ENCODE measurements at regions not wholly inside any gene's neighbourhood (a gene's known extent, or its start where the extent isn't known, plus 50 kb on each side); places are given as distances from the start of the nearest gene placed in this dataset.

DNA sequence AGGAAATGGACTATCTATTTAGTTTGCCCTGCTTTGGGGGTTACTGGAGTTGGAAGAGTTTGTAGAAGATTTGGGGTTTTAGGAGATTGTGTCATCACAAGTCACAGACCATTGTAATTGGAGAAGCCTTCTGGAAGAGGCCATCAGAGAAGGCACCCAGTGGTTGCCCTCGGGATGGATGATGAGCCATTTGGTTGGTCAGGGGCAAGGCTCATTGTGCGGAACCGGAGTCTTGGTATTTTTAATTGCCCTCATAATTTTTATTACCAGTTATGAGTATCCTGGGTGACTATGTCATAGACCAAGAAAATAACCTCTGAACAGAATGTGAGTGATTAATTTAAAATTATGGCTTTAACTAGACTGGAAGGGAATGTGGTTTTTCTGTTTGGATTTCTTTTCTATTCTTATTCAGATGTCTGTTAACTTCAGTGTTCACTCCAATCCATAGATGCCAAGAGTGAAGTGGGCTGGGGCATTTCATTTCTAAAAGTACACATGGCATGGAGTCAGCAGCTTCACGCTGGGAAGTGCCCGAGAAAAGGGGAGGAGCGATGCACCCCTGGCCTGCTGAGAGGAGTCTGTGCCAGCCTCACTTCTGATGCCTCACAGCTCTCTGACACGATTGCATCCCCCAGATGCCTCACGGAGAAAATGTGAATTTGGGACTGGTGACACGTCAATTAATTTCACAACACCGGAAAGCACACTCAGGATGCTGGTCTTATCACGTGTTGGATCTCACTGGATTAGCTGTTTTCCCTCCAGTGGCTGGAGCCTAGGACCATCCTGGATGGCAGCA lies 225.6 kb upstream of the IGFBP3 start:
- DNase-seq: no peak

DNA sequence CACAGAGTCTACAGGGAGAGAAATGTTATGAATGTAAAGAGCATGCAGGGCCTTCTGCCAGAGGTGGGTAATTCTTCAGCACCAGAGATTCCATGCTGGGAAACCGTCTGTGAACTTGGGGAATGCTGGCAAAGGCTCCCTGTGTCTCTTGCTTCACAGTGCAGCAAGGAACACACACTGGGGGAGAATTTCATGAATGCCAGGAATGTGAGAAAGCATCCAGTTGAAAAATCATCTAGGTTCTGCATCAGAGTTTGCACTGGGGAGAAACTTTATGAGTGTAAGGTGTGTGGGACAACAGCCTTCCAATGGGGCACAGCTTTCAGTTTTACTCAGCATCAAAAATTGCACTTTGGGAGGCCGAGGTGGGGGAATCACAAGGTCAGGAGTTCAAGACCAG lies 224.3 kb upstream of the IGFBP3 start:
- no peak for DNase-seq

- no peak for DNase-seq
These were observed 223.2 kb upstream of the IGFBP3 start for GRCh38 chr7:46143949-46144917.

GRCh38 chr7:46143421-46143820 lies 222.3 kb upstream of the IGFBP3 start:
- no peak for DNase-seq

- no peak for DNase-seq
These were observed 218.0 kb upstream of the IGFBP3 start for GRCh38 chr7:46139079-46139478.

DNA sequence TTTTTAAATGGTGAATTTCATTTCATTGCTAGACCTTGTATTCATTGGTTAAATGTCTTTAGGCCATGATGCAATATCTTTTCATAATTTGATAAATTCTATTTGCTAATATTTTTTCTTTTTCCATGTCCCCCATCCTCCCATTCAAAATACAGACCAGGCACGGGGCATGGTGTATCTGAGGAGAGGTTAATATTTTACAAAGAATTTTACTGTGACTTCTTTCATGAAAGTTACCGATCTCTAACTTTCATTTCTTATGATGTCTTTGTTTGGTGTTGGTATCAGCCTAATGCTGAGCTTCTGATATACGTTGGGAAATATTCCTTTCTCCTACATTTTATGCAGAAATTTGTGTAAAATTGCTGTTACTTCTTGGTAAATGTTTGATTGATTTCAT lies 216.7 kb upstream of the IGFBP3 start:
- no peak for DNase-seq

DNA sequence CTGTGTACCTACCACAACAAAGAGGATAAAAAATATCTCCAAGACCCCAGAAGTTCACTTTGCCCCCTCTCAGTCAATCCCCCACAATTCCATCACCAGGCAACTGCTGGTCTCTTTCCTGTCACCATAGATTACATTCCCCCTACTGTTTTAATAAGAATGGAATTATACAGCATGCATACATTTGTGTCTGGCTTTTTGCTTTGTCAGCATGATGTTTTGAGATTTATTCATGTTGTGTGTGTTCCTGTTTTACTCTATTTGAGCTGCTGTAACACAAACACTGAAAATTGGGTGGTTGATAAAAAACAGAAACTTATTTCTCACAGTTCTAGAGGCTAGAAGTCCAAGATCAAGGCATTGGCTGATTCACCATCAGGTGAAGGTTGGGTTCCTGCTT lies 214.5 kb upstream of the IGFBP3 start:
- no peak for DNase-seq

GRCh38 chr7:46134795-46135194 lies 213.7 kb upstream of the IGFBP3 start:
- no peak for DNase-seq

DNA sequence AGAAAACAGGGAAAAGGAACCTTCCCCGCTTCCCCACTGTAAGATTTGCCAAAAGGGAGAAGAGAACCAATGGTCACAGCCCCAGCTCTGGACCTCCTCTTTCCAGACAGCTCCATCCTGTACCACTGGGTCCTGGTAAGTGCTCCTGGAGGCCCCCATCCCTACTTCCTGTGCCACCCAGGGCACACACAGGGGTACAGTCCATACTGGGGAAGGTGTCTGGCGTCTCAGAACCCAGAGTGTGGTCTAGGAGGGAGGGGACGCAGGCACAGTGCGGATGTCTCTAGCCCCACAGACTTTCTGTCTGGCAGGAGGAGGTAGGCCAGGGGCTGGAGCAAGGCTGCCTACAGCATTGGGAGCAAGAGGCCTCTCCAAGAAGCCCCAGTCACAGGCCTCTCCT lies 213.3 kb upstream of the IGFBP3 start:
- no peak for DNase-seq

GRCh38 chr7:46133751-46134150 lies 212.7 kb upstream of the IGFBP3 start:
- no peak for DNase-seq

- no peak for DNase-seq
These were observed 212.0 kb upstream of the IGFBP3 start for GRCh38 chr7:46133072-46133471.

GRCh38 chr7:46131916-46132795 lies 211.1 kb upstream of the IGFBP3 start:
- no peak for DNase-seq

DNA sequence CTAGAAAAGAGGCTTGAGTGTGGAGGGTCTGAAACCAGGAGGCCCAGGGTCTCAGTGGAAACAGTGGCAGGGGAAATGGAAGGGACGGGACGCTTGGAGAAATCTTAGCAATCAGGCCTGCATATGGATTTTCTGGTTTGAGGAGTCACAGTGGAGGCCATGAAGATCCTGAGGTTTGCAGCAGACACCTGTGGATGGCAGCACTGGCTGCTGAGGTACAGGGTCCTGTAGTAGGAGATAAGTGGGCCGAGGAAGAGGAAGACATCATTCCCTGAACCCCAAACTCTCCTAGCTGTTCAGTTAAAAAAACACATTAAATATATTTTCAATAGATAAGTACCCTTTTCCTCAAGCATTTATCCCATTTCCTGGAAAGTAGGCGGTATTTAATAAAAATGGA lies 208.8 kb upstream of the IGFBP3 start:
- DNase-seq: no peak

DNA sequence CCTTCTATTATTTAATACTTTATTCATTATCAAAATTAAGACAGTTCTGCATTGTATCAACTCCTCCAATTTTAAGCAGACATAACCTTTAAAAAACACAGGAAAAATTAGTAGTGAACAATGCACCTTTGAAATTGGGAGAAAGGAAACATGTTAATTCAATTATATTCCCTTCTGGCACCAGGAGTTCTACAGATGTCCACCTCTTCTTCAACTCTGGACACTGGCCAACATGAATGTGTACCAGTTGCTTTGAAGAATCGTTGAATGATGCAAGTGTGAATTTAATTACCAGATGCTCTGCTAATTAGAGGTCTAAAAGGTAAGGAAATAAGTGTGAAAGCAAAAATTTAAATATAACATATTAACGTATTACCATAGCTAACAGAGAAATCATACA lies 206.7 kb upstream of the IGFBP3 start:
- DNase-seq: no peak

DNA sequence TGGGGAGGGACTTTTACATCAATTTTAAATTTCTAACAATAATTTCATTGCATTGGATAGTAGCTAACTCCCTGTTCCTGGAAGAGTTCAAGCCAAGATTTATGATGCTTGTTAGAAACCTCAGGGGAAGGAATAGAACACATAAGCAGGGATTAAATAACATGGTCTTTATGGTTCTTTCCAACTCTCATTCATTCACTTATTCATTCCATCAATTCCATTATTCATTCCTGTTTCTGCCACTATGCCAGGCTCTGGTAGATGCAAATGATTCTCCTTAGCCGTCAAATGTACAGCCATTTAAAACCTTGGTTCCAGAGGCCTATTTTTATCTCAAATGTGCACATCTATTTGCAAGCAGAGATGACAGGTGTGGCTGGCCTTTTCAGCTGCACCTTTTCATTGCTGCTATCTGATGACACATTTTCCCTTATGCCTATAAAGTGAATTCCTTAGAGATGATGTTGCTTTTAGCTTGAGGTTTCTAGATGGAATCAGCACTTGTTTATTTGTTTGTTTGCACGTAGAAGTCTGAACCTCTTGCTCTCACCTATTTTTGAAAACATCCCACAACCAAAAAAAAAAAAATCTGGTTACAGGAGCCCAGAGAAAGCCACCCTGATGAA lies 205.7 kb upstream of the IGFBP3 start:
- DNase-seq: no peak

DNA sequence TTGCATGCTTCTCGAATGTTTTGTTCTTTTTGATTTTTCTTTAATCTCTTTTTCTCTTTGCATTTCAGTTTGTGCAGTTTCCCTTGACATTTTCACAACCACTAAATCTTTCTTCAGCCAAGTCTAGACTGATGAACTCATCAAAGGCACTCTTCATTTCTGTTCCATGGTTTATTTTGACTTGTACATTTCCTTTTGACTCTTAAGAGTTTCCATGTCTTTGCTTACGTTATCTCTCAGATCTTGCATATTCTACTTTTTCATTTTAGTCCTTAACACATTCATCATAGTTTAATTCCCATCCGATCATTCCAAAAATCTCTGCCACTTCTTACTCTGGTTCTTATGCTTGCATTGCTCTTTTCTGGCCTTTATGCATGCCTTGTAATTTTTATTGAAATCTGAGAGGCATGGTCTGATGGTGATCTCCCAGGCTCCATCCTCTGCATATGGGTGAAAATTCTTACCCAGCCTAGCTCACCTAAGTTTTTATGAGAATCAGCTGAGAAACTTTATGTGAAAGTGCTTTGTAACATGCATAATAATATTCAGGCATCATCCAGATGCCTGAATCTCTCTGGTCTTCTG lies 202.8 kb upstream of the IGFBP3 start:
- DNase-seq: no peak

GRCh38 chr7:46115410-46115809 lies 194.3 kb upstream of the IGFBP3 start:
- DNase-seq: no peak

DNA sequence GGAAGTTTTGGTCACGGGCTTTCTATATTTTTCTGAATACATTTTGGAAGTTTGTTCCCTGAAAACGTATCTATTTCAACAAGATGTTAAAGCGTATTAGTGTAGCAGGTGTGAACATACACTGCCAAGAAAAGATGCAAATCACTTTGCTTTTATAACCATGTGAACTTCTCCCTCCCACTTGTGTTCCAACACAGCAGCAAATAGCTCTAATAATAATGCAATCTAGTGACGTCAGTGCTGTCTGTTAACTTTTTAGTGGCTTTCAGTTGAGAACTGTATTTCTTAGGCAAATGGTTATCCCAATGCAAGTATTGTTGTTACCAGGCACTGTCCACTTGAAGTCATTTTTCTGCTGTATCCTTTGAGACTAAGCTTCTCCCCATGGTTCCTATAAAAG lies 188.4 kb upstream of the IGFBP3 start:
- no peak for DNase-seq

DNA sequence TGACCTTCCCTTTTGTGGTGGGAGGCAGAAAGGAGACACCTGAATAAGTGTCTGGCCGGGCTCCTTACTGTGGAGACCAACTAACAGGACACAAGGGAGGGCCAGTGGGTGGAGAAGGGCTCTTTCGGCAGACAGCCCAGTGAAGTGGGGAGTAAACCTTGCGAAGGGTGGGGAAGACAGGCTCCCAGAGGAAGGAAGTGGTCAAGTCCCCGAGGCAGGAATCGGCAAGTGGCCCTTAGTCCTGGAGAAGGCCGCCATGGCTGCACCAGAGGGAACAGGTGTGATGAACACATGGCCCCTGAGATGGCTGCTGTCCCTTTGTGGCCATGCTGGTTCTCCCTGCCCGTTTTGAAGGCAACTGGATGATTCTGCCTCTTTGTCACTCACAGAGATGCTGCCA lies 187.2 kb upstream of the IGFBP3 start:
- DNase-seq: no peak

- no peak for DNase-seq
These were observed 186.6 kb upstream of the IGFBP3 start for GRCh38 chr7:46107610-46108217.

DNA sequence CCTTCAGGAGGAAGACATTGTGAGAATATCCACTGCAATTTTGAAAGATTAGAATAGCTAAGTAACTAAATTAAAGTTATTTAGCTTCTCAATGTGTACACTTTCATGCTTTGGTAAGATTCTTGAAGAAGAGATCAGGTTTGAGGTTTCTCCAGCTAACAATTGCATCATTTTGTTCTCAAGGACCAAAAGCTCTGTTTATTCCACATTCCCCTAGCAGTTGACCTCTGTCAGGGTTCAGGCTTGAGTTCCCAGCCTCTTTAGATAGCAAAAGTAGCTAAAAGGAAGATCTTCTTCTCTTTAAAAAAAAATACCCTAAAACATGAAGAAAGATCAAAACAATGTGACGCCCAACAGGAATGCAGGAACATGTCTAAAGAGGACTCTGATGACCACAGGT lies 179.4 kb upstream of the IGFBP3 start:
- DNase-seq: no peak

GRCh38 chr7:46099076-46099475 lies 178.0 kb upstream of the IGFBP3 start:
- no peak for DNase-seq

Measured in NCI-H1417 treated with DMSO at 0.1 percent for 48 hours (cell line).